GM21381 (cell line): ENCODE measurements at regions not wholly inside any gene's neighbourhood (a gene's known extent, or its start where the extent isn't known, plus 50 kb on each side); places are given as distances from the start of the nearest gene placed in this dataset.
A peak's percentile ranks its signal among the peaks of the same experiment; 100 is the strongest.

Source experiments
- ATAC-seq: cut with Tn5 transposase; IDR thresholded peaks from one replicate; pipeline ENCODE4 v1.9.1; 2021; ENCODE audit warnings: mild to moderate bottlenecking, moderate library complexity; ENCODE audit not compliant: unreplicated experiment

DNA sequence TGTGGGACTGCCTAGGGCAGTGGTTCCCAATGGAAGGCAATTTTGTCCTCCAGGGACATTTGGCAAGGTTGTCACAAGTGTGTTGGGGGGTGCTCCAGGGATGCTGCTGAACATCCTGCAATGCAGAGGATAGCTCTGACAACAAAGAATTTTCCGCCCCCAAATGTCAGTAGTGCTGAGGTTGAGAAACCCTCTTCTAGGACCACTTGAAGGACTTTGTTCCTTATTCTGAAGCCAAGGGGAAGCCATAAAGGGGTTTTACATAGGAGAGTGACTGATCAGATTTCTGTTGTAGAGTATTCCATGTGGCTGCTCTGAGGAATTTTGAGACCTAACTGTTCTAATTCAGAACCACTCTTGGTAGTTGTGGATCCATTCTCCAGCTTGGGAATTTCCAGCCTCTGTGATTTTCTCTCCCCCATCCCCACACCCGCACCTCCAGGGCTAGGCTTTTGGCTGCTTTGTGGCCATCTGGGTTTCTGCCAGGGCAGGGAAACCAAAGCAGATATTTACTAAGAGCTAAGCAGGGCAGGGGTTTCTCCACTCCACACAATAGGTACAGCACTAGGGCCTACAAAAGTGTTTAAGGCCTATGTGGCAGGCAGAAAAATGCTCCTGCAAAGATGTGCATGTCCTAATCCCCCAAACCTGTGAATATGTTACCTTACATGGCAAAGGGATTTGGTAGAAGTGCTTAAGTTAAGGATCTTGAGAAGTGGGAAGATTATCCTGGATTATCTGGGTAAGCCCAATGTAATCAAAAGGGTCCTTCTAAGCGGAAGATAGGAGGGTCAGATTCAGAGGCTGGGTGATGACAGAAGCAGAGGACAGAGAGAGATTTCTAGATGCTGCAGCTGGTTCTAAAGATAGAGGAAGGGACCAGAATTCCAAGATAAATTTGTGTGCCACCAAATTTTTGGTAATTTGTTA, 135.4 kb downstream of the TMEM17 start:
- ATAC-seq: no peak

DNA sequence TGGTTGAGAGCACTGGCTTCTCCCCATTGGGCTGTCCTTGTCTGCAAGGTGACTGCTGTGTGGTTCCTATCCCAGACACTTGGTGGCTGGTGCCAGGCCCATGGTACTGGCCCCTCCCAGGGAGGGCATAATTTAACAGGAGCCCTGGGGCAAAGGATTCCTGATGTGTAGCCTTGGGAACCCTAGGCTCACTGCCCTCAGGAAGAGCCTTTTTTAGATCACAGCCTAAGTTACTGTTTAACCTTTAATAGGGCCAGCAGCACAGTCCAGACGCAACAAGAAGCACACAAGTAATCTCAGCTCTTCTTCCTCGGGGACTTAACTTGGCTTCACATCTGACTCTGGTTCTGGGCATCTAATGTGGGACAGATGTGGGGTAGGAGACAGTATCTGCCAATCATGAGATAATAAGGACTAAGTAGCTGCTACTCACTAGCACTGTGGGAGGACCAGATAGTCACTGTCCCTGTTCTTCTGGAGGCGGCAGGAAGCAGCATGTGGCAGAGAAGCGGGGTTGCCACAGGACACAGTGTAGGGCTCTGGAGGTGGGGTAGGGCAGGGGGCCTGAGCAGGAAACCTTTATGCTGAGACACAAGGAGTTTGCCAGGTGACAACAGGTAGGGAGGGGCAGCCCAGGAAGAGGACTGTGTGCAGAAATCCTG, 136.3 kb downstream of the TMEM17 start:
- no peak for ATAC-seq

DNA sequence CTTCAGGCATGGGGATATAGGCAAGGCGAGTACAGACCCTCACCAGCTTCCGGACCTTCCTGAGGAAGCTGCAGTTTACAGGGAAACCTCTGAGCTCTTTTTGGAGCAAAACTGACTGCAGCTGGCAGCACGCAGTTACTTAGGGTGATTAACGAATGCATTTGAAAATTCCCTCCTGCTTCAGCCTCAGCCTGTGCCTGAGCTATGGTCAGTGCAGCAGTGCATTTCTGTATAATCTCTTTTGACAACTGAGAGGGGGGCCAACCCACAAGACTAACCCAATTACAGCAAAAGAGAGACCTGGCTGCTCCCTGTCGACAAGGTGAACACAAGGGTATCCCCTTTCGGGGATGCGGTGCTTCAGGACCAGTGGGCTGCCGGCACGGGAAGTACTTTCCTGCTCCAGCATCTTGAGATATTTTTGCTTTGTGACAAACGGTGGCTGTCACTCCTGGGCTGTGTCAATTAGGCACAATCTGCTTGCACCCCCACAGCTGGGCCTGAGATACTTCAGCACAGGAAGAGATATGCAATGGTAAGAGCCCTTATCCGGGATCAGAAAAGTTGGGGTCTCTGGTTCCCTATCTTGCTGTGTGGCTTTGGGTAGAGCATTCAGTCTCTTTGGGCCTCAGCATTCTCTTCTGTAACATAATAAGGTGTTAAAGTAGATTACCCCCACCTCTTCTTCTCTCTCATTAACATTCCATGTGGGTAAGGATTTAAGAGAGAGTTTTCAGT, 141.0 kb downstream of the TMEM17 start:
- no peak for ATAC-seq

DNA sequence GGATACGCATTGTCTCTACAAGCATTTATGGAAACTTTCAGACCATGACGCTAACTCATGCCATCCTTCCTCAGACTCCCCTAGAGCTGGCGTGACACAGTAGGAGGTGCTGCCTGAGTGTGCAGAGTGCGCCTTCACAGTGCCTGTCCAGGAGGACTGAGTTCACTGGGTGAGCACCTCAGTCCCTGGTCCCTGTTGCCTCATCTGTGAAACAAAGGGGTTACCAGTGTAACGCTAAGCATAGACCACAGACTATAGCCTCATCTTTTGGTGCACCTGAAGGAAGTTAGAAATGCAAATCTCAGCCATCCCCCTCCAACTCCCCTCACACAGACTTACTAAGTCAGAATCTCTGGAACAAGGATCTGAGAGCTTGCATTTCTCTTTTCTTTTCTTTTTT, 142.8 kb downstream of the TMEM17 start:
- peak; percentile 64 for ATAC-seq

DNA sequence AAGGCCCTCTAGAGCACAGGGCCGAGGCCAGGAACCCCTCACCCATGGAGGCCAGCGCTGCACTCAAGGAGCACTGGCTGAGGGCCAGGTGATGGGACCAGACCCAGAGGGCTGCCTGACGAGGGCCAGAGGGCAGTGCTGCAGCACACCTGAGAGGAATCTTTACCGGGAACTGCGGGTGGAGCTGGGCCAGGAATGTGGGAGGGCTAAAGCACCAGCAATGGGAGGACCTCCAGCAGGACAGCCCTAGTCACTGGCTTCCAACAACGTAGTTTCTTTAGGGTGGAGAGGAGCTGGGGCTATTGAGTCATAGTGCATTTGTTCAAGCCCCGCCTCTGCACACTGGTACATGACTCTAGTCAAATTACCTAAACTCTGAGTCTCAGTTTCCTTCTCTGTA, 143.4 kb downstream of the TMEM17 start:
- no peak for ATAC-seq

DNA sequence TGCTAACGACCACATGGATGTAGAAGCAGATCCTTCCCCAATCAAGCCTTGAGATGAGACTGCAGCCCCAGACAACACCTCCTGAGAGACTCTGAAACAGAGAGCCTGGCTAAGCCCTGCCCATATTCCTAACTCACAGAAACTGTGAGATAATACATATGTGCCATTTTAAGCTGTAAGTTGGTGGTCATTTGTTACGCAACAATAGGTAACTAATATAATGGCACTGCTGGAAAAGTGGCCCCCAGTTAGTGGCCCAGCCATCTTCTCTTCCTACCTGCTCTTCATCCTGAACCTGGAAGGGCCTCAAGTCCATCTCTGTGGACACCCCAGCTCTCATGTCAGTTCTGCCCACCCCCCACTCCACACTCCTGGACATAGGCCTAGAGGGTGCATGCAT, 144.0 kb downstream of the TMEM17 start:
- no peak for ATAC-seq

DNA sequence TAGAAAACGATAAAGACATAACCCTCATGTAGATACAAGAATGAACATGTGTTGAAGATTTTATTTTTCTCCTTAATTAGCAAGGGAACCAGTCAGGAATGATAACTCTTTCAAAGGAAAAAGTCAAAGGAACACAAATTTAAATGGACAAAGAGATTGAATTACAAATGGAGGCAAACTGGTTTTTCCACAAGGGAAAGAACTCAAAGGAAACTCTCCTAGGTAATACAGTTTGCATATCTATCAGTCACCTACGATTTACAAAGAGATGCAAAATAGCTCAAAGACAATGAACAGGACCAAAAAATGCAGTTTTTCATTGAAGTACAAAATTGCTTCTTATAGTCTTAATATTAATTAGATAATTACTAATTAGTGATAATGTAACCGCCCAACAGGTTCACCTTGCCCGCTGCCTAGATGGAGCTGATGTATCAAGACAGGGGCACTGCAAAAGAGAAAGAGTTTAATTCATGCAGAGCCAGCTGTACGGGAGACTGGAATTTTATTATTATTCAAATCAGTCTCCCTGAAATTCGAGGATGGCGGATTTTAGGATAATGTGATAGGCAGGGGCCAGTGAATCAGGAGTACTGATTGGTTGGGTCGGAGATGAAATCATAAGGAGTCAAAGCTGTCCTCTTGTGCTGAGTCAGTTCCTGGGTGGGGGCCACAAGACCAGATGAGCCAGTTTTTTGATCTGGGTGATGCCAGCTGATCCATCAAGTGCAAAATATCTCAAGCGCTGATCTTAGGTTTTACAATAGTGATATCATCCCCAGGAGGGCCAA, 151.0 kb downstream of the TMEM17 start:
- no peak for ATAC-seq

DNA sequence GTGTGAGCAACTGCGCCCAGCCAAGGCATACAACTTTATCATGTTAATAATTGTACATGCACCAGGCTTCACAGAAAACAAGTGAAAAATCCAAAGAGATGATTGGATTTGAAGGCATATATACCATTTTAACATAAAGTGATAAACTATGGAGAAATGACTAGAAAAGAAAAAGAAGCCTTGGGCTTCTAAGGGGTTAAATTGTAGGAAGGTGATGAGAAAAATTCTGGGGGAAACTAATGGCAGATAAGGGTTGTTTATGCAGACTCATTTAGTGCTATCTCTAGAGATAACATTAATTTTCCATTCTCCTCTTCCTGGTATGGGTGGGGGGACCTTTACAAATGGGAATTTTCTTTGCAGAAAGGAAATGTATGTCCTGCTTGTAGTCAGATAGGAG, 154.0 kb downstream of the TMEM17 start:
- ATAC-seq: no peak

DNA sequence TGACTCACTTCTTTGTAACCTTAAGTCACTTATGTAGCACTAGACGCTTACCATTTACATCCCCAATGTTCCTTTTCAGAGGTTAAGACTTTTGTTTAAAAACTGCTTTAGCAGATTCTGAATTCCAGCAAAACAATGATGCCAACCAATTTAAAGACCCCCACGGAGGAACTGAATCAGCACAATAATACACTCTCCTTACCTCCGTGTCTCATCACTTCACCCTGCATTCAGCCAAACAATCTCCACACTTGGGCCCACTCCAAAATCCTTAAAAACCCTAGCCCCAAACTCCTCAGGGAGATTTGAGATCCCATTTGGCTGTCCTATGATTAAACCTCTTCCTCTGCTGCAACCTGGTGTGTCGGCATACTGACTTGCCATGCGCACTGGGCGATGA, 153.9 kb downstream of the B3GNT2 start:
- ATAC-seq: no peak

DNA sequence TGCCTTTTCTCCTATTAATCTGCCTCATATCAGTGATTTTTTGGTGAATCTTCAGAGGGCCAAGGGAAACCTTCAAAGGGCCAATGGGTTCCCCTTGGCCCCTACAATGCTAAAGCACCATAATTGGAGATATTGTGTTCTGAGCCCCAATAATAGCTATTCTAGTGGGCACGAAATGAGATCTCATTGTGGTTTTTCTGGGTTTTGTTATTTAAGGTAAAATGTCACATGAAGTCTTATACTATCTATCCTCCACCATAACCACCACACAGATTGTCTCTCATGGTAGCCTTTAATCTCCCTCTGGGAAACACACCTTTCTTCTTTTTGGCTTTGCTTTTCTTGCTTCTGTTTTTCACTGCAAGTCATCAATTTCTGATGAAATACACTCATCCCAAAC, 152.8 kb downstream of the B3GNT2 start:
- no peak for ATAC-seq

DNA sequence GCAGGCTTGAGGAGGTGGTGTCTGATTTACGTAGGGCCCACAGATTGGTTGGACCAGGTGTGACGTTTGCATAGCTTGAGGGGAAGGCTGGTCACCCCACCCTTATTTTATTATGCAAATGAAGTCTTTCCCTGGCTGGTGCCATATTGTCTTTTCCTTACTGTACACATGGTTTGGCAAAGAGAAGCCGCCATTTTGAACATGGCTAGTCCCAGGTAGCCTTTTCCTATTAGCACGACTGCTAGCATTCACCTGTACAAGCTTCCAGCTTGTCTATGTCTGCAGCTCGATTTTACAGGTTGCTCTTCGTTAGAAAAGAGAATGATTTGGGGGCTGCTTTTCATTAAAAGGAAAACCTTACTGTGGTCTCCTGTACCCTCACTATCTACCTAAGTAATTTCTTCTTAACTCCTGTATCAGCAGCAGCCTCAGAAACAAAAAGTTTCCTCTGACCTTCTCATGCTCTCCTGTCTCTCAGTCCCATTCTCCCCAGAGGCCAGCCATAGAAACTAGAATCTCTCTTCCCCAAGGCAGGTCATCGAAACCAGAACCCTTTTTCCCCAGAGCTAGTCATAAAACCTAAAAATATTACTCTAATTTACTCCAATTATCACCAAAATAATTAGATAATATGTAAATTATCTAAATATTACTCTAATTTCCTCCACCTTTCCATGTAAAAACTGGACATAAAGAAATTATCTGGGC, 151.8 kb downstream of the B3GNT2 start:
- no peak for ATAC-seq

DNA sequence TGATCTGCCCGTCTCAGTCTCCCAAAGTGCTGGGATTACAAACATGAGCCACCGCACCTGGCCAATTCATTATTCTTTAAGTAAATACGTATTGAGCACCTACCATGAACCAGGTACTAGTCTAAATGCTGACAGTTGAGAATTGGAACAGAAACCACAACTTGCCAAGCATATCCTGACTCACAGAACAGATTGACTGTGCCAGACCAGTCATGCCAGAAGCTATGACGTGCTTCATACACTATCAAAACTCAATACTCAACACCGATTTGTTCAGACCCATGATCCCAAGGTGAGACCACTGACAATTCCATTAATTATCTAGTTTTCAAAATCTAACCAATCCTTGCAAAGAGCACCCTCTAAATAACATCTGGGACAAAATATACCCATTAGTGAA, 148.6 kb downstream of the B3GNT2 start:
- ATAC-seq: peak; percentile 57

DNA sequence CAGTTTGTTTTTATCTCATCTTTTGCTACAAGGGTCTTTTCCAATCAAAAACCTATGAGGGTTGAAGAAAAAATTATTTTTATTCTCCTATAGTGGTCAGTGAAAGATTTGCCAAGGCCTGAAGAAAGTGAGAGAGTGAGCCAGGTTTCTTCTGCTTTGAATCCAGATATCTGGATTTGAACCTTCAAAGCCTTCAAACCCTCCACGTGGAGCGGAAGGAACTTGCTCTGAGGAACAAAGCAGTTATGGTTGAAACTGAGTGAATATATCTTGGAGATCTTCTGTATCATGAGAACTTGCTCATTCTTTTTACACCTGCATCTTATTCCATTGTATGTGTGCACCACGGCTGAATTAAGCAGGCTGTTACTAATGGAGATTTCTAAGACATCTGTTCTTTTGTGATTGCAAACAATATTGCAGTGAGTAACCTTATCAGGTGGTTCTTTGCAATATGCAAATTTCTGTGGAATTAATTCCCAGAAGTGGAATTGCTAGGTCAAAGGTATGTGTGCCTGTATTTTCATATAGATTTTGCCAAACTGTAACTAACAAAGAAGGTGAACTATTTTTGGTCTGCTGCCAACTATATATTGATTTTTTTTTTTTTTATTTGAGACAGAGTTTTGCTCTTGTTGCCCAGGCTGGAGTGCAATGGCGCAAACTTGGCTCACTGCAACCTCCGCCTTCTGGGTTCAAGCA, 147.9 kb downstream of the B3GNT2 start:
- no peak for ATAC-seq

DNA sequence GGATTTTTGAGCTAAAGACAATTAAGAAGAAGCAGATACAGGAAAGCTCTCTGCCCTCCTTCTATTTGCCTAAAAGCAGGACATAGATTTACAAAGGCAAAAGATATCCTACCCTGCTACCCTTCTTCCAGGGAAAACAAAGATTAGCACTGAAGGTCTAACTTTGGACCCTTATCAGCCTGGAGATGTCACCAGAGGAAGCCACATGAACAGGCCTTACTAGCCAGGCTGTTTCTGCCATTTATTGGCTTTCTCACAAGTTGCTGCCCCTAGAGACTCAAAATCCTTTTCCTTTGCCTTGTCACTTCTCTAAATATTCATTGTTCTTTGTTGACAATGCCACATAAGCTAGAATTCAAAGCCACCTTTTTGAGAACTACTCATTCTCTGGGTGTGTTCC, 147.3 kb downstream of the B3GNT2 start:
- ATAC-seq: no peak

DNA sequence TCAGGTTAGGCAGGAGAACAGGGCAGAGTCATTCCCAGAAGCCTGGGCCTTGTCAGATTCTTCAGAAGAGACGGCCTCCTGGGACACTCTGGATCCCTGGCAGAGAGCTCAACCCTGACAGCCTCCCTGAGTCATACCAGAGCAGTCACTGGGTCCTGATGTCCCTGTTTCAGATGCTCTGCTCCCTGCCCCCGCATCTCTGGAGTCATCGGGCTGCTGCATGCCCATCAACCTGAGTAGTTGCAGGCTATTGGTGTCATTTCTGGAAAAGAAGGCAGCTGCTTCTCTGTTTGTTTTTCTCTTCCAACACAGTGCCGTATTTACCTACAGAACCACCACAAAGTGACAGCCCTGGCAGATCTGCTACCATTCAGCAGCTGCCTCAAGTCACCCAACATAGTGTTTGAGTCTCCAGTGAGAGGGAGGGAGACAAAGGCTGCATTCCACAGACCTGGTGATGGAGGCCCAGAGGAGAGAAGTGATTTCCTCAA, 145.1 kb downstream of the B3GNT2 start:
- peak; percentile 53 for ATAC-seq

DNA sequence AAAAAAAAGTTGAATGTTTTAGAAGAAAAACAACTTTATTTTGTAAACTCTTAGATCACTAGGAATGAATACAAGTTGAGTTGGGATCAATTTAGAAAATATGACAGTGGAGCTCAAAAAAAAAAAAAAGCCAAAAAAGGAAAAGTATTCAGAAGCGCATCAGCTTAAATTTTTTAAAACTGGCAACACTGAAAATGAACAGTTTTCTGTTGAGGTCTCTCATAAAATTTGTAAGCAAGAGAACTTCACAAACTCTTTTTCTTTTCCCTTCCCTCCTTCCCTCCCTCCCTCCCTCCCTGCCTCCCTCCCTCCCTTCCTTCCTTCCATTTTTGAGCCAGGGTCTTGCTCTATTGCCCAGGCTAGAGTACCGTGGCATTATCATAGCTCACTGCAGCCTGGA, 143.9 kb downstream of the B3GNT2 start:
- ATAC-seq: no peak

DNA sequence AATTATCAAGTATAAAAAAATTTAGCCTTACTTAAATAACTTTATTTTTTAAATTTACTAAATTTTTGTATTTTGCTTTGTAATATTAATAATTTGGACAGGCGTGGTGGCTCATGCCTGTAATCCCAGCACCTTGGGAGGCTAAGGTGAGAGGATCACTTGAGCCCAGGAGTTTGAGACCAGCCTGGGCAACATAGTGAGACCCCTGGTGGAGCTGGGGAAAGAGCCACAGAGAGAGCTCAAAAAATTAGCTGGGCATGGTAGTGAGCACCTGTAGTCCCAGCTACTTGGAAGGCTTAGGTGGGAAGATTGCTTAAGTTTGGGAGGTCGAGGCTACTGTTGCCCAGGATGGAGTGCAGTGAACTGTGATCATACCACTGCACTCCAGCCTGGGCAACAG, 143.5 kb downstream of the B3GNT2 start:
- ATAC-seq: no peak

DNA sequence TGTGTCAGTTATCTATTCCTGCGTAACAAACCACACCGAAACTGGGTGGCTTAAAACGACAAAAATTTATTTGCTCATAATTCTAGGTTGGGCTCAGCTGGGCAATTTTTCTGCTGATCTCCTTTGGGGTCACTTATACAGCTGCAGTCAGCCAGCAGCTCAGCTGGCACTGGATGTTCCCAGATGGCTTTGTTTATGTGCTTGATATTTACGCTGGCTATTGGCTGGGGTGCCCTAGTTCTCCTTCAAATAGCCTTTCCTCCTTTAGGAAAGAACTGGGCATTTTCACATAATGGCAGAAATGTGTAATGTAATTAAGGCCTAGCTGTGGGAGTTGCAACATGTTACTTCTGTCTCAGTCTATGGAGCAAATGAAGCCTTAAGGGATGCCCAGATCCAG, 142.2 kb downstream of the B3GNT2 start:
- no peak for ATAC-seq

DNA sequence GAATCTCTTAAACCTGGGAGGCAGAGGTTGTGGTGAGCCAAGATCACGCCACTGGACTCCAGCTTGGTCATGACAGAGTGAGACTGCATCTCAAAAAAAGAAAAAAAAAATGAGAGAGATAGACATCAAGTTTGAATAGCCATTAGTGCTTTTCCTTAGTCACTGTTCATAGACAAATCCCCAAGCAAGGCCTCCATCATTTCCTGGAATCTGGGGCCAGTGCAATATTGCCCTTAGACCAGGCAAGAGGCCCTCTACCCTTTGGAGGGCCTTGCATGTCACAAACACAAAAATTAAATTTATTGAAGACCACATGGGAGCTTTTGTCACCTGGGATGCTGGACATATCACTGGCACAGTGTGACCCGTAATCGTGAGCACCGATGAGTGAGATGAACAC, 141.5 kb downstream of the B3GNT2 start:
- ATAC-seq: no peak

DNA sequence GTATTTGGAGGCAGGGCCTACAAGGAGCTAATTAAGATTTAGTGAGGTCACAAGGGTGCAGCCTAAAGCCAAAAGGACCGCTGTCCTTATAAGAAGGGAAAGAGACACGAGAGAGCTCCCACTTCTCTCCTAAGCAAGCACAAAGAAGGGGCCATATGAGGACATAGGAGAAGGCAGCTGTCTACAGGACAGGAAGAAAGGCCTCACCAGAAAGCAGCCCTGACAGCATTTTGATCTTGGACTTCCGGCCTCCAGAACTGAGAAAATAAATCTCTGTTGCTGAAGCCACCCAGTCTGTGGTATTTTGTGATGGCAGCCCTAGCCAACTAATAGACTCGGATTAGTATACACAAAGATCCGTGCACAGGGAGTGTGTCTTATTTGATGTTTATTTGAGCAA, 139.7 kb downstream of the B3GNT2 start:
- ATAC-seq: no peak
